ENCODE measurements at regions not wholly inside any gene's neighbourhood (a gene's known extent, or its start where the extent isn't known, plus 50 kb on each side); places are given as distances from the start of the nearest gene placed in this dataset.

DNA sequence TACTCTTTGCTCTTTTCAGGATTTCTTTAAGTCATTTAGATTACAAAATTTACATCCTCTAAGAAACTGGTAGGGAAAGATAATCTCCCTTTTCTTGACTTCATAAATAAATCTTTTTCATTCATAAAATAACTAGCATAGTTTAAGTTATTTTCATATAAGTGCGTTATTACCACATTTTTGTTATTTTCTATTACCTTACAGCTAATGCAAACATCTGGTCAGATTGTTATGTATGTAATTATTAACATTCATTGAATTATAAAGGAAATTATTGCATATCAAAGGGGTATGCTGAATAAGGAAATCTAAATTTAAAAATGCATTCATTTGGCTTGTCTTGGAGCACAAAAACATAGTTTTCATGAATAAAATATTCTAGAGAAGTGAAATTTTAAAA is 55.3 kb upstream of the SLITRK1 start:
- TF ChIP-seq, protein P1, sequence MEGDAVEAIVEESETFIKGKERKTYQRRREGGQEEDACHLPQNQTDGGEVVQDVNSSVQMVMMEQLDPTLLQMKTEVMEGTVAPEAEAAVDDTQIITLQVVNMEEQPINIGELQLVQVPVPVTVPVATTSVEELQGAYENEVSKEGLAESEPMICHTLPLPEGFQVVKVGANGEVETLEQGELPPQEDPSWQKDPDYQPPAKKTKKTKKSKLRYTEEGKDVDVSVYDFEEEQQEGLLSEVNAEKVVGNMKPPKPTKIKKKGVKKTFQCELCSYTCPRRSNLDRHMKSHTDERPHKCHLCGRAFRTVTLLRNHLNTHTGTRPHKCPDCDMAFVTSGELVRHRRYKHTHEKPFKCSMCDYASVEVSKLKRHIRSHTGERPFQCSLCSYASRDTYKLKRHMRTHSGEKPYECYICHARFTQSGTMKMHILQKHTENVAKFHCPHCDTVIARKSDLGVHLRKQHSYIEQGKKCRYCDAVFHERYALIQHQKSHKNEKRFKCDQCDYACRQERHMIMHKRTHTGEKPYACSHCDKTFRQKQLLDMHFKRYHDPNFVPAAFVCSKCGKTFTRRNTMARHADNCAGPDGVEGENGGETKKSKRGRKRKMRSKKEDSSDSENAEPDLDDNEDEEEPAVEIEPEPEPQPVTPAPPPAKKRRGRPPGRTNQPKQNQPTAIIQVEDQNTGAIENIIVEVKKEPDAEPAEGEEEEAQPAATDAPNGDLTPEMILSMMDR (IDR thresholded peaks at IDR 0.05): no peak
- TF ChIP-seq POLR2A (IDR thresholded peaks at IDR 0.05): no peak

Data from esophagus squamous epithelium (tissue), 4 donors.